Cardiac fibroblast (primary cell): ENCODE measurements at regions not wholly inside any gene's neighbourhood (a gene's known extent, or its start where the extent isn't known, plus 50 kb on each side); places are given as distances from the start of the nearest gene placed in this dataset.

Experiments
- DNase-seq, 2 donors: peaks; one replicate each; pipeline versions ENCODE4 v3.0.0 to v3.0.0-alpha.2; 2010; ENCODE audit warnings: low read depth in 2 of 2
- H3K4me3 ChIP-seq, 2 donors: replicated peaks in 1 of 2; 1 replicate in 1 of 2; 2 replicates in 1 of 2; pipeline ENCODE4 v1.5.1; 2011; ENCODE audit warnings: low read depth in 2 of 2, low read length in 2 of 2, mild to moderate bottlenecking in 2 of 2, moderate library complexity in 1 of 2
- CTCF ChIP-seq: IDR thresholded peaks from one replicate; pipeline ENCODE4 v1.5.1; 2011; ENCODE audit warnings: low read depth, mild to moderate bottlenecking, low read length, inconsistent platforms

- DNase-seq, result peak; percentile 37 to 70
- TF ChIP-seq CTCF, result no peak
Measured at GRCh38 chrX:110408949-110409588, 50.4 kb downstream of the RTL9 start.

DNA sequence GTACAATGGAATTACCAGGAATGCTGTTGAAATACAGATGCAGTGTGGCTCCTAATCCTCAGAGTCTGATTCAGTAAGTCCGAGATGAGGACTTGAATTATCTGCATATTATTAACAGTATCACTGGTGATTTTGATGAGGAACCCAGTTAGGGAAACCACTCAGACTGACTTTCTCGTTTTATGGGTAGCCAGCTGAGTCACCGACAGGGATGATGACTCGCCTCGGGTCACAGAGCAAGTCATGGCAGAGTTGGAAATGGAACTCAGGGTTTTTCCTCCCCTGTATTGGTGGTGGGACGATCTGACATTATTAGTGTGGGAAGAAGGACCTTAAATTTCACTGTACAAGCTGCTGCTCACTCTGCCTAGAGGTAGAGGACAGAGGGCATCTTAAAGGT lies 51.3 kb downstream of the RTL9 start:
- no peak for TF ChIP-seq CTCF
- peak in 1 of 2 donors; percentile 64 for DNase-seq
- no peak overlapping the region for H3K4me3 ChIP-seq

More at GRCh38 chrX:110408949-110409588, 50.4 kb downstream of the RTL9 start:
- no peak overlapping the region for H3K4me3 ChIP-seq

DNA sequence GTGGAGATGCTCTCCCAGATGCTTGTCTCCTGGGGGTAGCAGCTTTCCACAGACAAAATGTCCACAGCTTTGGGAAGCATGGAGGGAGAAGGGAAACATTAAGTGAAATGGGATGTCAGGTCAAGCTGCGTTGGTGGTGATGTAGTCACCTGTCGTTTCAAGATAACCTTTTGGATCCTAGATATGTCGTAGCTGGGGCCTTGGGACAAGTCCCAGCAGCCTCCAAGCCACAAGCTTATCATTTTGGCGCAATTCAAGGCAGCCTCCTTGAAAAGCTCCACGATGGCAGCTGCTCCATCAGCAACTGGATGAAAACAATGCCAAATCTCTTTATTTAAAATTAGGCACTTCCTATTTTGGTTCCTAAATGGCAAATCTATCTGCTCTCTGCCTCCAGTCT lies 52.0 kb downstream of the RTL9 start:
- H3K4me3 ChIP-seq, result no peak overlapping the region
- no peak for TF ChIP-seq CTCF
- no peak for DNase-seq

GRCh38 chrX:110412971-110413726 lies 54.5 kb downstream of the RTL9 start:
- no peak overlapping the region for H3K4me3 ChIP-seq
- TF ChIP-seq CTCF, result peak; percentile 67
- peak; percentile 72 to 73 for DNase-seq

- DNase-seq, result no peak
- TF ChIP-seq CTCF, result no peak
- no peak overlapping the region for H3K4me3 ChIP-seq
Measured at GRCh38 chrX:110413727-110414124, 55.1 kb downstream of the RTL9 start.

DNA sequence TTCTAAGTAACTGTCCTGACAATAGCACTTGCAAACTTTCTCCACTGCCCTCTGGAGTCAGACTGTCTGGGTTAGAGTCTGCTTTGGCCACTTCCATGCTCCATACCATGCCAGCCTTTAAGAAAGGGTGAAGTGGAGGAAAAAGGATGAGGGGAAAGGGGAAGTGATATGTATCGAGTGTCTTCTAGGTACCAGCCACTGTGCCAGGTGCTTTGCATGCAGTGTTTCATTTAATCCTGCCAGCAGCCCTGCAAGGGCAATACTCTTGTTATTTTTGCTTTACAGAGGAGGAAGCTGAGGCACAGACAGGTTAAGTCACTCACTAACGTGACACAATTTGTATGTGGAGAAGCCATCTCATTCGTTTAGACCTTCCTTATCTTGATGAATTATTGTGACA lies 55.6 kb downstream of the RTL9 start:
- no peak overlapping the region for H3K4me3 ChIP-seq
- no peak for DNase-seq
- TF ChIP-seq CTCF, result no peak
